Mammary epithelial cell (primary cell): ENCODE measurements at regions not wholly inside any gene's neighbourhood (a gene's known extent, or its start where the extent isn't known, plus 50 kb on each side); places are given as distances from the start of the nearest gene placed in this dataset.

Source experiments
- EZH2 ChIP-seq: IDR thresholded peaks from 2 replicates; pipeline ENCODE4 v1.6.1; 2012; ENCODE audit warnings: low read length, inconsistent platforms, borderline replicate concordance
- TF ChIP-seq, protein P1 (sequence below), 2 donors: IDR thresholded peaks in 1 of 2; conservative IDR thresholded peaks in 1 of 2; 2 replicates each; pipeline ENCODE4 v1.5.1; 2011 to 2012; ENCODE audit warnings: inconsistent platforms in 2 of 2, low read length in 2 of 2, mild to moderate bottlenecking in 2 of 2, control low read depth in 1 of 2, low read depth in 1 of 2; ENCODE audit not compliant: insufficient read depth in 1 of 2; ENCODE audit errors: extremely low read depth in 1 of 2

- TF ChIP-seq, protein P1, sequence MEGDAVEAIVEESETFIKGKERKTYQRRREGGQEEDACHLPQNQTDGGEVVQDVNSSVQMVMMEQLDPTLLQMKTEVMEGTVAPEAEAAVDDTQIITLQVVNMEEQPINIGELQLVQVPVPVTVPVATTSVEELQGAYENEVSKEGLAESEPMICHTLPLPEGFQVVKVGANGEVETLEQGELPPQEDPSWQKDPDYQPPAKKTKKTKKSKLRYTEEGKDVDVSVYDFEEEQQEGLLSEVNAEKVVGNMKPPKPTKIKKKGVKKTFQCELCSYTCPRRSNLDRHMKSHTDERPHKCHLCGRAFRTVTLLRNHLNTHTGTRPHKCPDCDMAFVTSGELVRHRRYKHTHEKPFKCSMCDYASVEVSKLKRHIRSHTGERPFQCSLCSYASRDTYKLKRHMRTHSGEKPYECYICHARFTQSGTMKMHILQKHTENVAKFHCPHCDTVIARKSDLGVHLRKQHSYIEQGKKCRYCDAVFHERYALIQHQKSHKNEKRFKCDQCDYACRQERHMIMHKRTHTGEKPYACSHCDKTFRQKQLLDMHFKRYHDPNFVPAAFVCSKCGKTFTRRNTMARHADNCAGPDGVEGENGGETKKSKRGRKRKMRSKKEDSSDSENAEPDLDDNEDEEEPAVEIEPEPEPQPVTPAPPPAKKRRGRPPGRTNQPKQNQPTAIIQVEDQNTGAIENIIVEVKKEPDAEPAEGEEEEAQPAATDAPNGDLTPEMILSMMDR (conservative IDR thresholded peaks at IDR 0.05 in 1 of 2, IDR thresholded peaks at IDR 0.05 in 1 of 2; ENCODE audit: extremely low read depth in 1 of 2, insufficient read depth in 1 of 2, low read depth in 1 of 2, low read length in 2 of 2): no peak
- no peak for TF ChIP-seq EZH2
These were observed 105.6 kb upstream of the ROPN1 start for GRCh38 chr3:124097362-124098131.
